OCI-LY1 (cell line): ENCODE measurements at regions not wholly inside any gene's neighbourhood (a gene's known extent, or its start where the extent isn't known, plus 50 kb on each side); places are given as distances from the start of the nearest gene placed in this dataset.
"Not testable (repeated sequence)": the region's sequence is repeated elsewhere in the genome, so short reads cannot be mapped to it uniquely, and the experiment has no call there.

Source experiments
- H2AFZ ChIP-seq: fragments of 200-600 bp; sonication (generic), shearing (Covaris generic); 2 replicates; pipeline ENCODE4 v1.6.0; 2014; ENCODE audit warnings: antibody characterized with exemption, mild to moderate bottlenecking, low read length
- H3F3A ChIP-seq: fragments of 200-600 bp; sonication (generic), shearing (Covaris generic); 2 replicates; pipeline ENCODE4 v1.6.0; 2014; ENCODE audit warnings: mild to moderate bottlenecking, antibody characterized with exemption, low read length, moderate library complexity; ENCODE audit not compliant: insufficient read depth
- H3K27ac ChIP-seq: fragments of 200-600 bp; sonication (generic); 2 replicates; pipeline ENCODE4 v1.5.1; 2014; ENCODE audit warnings: low read length, mixed run types, mild to moderate bottlenecking, low read depth; ENCODE audit not compliant: poor library complexity, severe bottlenecking
- H3K27me3 ChIP-seq: fragments of 200-600 bp; sonication (generic); 2 replicates; pipeline ENCODE4 v1.6.0; 2014; ENCODE audit warnings: antibody characterized with exemption, mild to moderate bottlenecking, low read length, moderate library complexity; ENCODE audit not compliant: insufficient read depth
- H3K36me3 ChIP-seq: fragments of 200-600 bp; sonication (generic); 2 replicates; pipeline ENCODE4 v1.6.1; 2014; ENCODE audit warnings: mild to moderate bottlenecking, antibody characterized with exemption, low read length, moderate library complexity, mixed read lengths; ENCODE audit not compliant: insufficient read depth
- H3K4me1 ChIP-seq: fragments of 200-600 bp; sonication (generic); 2 replicates; pipeline ENCODE4 v1.5.1; 2014; ENCODE audit warnings: mild to moderate bottlenecking, low read length, moderate library complexity; ENCODE audit not compliant: insufficient read depth, severe bottlenecking
- H3K4me2 ChIP-seq: fragments of 200-600 bp; sonication (generic), shearing (Covaris generic); 2 replicates; pipeline ENCODE4 v1.6.1; 2014; ENCODE audit warnings: low read length
- H3K4me3 ChIP-seq: fragments of 200-600 bp; sonication (generic); 2 replicates; pipeline ENCODE4 v1.5.1; 2014; ENCODE audit warnings: low read length, low read depth, mild to moderate bottlenecking, mixed read lengths; ENCODE audit not compliant: poor library complexity, severe bottlenecking
- H3K79me2 ChIP-seq: fragments of 200-600 bp; shearing (Covaris generic); 2 replicates; pipeline ENCODE4 v1.6.1; 2016; ENCODE audit warnings: mixed run types, low read length, mixed read lengths; ENCODE audit not compliant: insufficient read depth
- H3K9ac ChIP-seq: fragments of 200-600 bp; sonication (generic), shearing (Covaris generic); 2 replicates; pipeline ENCODE4 v1.6.1; 2014; ENCODE audit warnings: mild to moderate bottlenecking, low read length, mixed read lengths
- H3K9me2 ChIP-seq: fragments of 200-600 bp; sonication (generic), shearing (Covaris generic); 2 replicates; pipeline ENCODE4 v1.6.1; 2014; ENCODE audit warnings: low read depth, mild to moderate bottlenecking, low read length, mixed read lengths
- H3K9me3 ChIP-seq: fragments of 200-600 bp; shearing (Covaris generic); 2 replicates; pipeline ENCODE4 v1.6.1; 2014; ENCODE audit warnings: low read length, mixed read lengths
- H4K20me1 ChIP-seq: fragments of 200-600 bp; sonication (generic), shearing (Covaris generic); 2 replicates; pipeline ENCODE4 v1.6.0; 2016; ENCODE audit warnings: mild to moderate bottlenecking, low read length; ENCODE audit not compliant: insufficient read depth
- EZH2 ChIP-seq: fragments of 200-600 bp; sonication (generic), shearing (Covaris generic); IDR thresholded peaks from 2 replicates; pipeline ENCODE4 v1.8.0; 2017; ENCODE audit warnings: borderline replicate concordance, mixed run types, mild to moderate bottlenecking, antibody characterized with exemption, low read length, moderate library complexity, mixed read lengths
- TF ChIP-seq, protein P1 (sequence below): fragments of 200-600 bp; sonication (generic), shearing (Covaris generic); IDR thresholded peaks from 2 replicates; pipeline ENCODE4 v1.5.1; 2017; ENCODE audit warnings: mild to moderate bottlenecking, antibody characterized with exemption, low read length, moderate library complexity, mixed read lengths

- TF ChIP-seq, protein P1, sequence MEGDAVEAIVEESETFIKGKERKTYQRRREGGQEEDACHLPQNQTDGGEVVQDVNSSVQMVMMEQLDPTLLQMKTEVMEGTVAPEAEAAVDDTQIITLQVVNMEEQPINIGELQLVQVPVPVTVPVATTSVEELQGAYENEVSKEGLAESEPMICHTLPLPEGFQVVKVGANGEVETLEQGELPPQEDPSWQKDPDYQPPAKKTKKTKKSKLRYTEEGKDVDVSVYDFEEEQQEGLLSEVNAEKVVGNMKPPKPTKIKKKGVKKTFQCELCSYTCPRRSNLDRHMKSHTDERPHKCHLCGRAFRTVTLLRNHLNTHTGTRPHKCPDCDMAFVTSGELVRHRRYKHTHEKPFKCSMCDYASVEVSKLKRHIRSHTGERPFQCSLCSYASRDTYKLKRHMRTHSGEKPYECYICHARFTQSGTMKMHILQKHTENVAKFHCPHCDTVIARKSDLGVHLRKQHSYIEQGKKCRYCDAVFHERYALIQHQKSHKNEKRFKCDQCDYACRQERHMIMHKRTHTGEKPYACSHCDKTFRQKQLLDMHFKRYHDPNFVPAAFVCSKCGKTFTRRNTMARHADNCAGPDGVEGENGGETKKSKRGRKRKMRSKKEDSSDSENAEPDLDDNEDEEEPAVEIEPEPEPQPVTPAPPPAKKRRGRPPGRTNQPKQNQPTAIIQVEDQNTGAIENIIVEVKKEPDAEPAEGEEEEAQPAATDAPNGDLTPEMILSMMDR: peak; percentile 86
- TF ChIP-seq EZH2: no peak
- no peaks in the 10 kb centered on the region for H3K79me2 ChIP-seq
- H3K9ac ChIP-seq: no peak overlapping the region
- no peak overlapping the region for H3K27ac ChIP-seq
- H3K4me2 ChIP-seq: no peak overlapping the region
- no peaks in the 10 kb centered on the region for H3K9me2 ChIP-seq
- no peaks in the 10 kb centered on the region for H3K27me3 ChIP-seq
- H3F3A ChIP-seq: no peaks in the 10 kb centered on the region
- no peak overlapping the region for H2AFZ ChIP-seq
- no peak overlapping the region for H3K4me3 ChIP-seq
- H3K4me1 ChIP-seq: no peaks in the 10 kb centered on the region
- no peaks in the 10 kb centered on the region for H3K9me3 ChIP-seq
- H4K20me1 ChIP-seq: no peaks in the 10 kb centered on the region
- H3K36me3 ChIP-seq: no peaks in the 10 kb centered on the region
Measured at GRCh38 chr14:29016050-29016900, 249.7 kb downstream of the FOXG1 start.

- H3K4me2 ChIP-seq, H3K27ac ChIP-seq, H3K4me3 ChIP-seq, H3K4me1 ChIP-seq, H3K9me3 ChIP-seq, H3K79me2 ChIP-seq, H3K9ac ChIP-seq, H3K36me3 ChIP-seq, H3F3A ChIP-seq, H3K27me3 ChIP-seq, H2AFZ ChIP-seq, H3K9me2 ChIP-seq, H4K20me1 ChIP-seq: not testable (repeated sequence)
Measured at GRCh38 chr14:29023505-29023904, 256.9 kb downstream of the FOXG1 start.

- H3K27me3 ChIP-seq, H3K9me2 ChIP-seq, H3K36me3 ChIP-seq, H3K27ac ChIP-seq, H3K4me1 ChIP-seq, H2AFZ ChIP-seq, H3K9me3 ChIP-seq, H4K20me1 ChIP-seq, H3K4me2 ChIP-seq, H3K9ac ChIP-seq, H3K4me3 ChIP-seq, H3K79me2 ChIP-seq, H3F3A ChIP-seq: not testable (repeated sequence)
Measured at GRCh38 chr14:29027441-29027840, 260.9 kb downstream of the FOXG1 start.

DNA sequence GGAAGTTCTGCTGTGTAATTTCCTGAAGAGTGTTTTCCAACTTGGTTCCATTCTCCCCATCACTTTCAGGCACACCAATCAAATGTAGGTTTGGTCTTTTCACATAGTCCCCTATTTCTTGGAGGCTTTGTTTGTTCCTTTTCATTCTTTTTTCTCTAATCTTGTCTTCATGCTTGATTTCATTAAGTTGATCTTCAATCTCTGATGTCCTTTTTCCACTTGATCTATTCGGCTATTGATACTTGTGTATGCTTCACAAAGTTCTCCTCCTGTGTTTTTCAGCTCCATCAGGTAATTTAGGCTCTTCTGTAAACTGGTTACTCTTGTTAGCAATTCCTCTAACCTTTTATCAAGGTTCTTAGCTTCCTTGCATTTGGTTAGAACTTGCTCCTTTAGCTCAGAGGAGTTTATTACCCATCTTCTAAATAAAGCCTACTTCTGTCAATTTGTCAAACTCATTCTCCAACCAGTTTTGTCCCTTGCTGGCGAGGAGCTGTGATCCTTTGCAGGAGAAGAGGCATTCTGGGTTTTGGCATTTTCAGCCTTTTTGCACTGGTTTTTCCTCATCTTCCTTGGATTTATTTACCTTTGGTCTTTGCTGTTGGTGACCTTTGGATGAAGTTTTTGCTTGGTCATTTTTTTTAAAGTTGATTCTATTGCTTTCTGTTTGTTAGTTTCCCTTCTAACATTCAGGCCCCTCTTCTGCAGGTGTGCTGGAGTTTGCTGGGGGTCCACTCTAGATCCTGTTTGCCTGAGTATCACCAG is 261.5 kb downstream of the FOXG1 start:
- not testable (repeated sequence) for H3F3A ChIP-seq, H3K4me3 ChIP-seq, H3K4me1 ChIP-seq, H3K27me3 ChIP-seq, H3K36me3 ChIP-seq, H3K4me2 ChIP-seq, H4K20me1 ChIP-seq, H3K79me2 ChIP-seq, H3K9ac ChIP-seq, H3K9me2 ChIP-seq, H3K9me3 ChIP-seq, H2AFZ ChIP-seq, H3K27ac ChIP-seq
